GM10266 (cell line): ENCODE measurements at regions not wholly inside any gene's neighbourhood (a gene's known extent, or its start where the extent isn't known, plus 50 kb on each side); places are given as distances from the start of the nearest gene placed in this dataset.

Experiments
- DNase-seq: peaks from one replicate; pipeline ENCODE4 v3.0.0; 2012; ENCODE audit errors: extremely low spot score
- CTCF ChIP-seq: IDR thresholded peaks from 2 replicates; pipeline ENCODE4 v1.5.1; 2012; ENCODE audit warnings: mild to moderate bottlenecking, low read depth; ENCODE audit not compliant: control insufficient read depth, insufficient read depth; ENCODE audit errors: missing control alignments

- DNase-seq, result no peak
- TF ChIP-seq CTCF, result no peak
Observed at GRCh38 chr18:77853859-77854258, 604.2 kb downstream of the GALR1 start.

GRCh38 chr18:77857678-77858655 is 608.3 kb downstream of the GALR1 start:
- DNase-seq, result no peak
- no peak for TF ChIP-seq CTCF

GRCh38 chr18:77859634-77860033 is 610.0 kb downstream of the GALR1 start:
- DNase-seq, result no peak
- TF ChIP-seq CTCF, result no peak

- no peak for TF ChIP-seq CTCF
- DNase-seq, result no peak
Observed at GRCh38 chr18:77862066-77862757, 612.6 kb downstream of the GALR1 start.

GRCh38 chr18:77865853-77866252 is 616.2 kb downstream of the GALR1 start:
- no peak for TF ChIP-seq CTCF
- DNase-seq, result no peak

GRCh38 chr18:77866351-77866750 is 616.7 kb downstream of the GALR1 start:
- DNase-seq, result no peak
- TF ChIP-seq CTCF, result no peak

- no peak for DNase-seq
- no peak for TF ChIP-seq CTCF
Observed at GRCh38 chr18:77870199-77870598, 620.6 kb downstream of the GALR1 start.
